OCI-LY7 (cell line): ENCODE measurements at regions not wholly inside any gene's neighbourhood (a gene's known extent, or its start where the extent isn't known, plus 50 kb on each side); places are given as distances from the start of the nearest gene placed in this dataset.
A peak's percentile ranks its signal among the peaks of the same experiment; 100 is the strongest.

ENCODE experiments used
- BruUV-seq: library from RNA; stranded (reverse); fragments of 400-500 nt; replicated peaks from 2 replicates; lab custom pipeline; 2021; lab: Mats Ljungman, UMichigan
- CTCF ChIA-PET: fragments of 300-600 bp; sonication (Branson Sonifier 250); formaldehyde crosslinking; loops from one replicate; lab custom pipeline; 2022; ENCODE audit warnings: antibody characterized with exemption; ENCODE audit not compliant: unreplicated experiment; lab: Charles Lee
- POLR2A ChIA-PET: fragments of 300-600 bp; sonication (Branson Sonifier 250); formaldehyde crosslinking; loops from one replicate; lab custom pipeline; 2022; ENCODE audit warnings: antibody characterized with exemption; lab: Charles Lee
- DNase-seq: peaks from one replicate; pipeline ENCODE4 v3.0.0-alpha.2; 2015; ENCODE audit warnings: low spot score
- H2AFZ ChIP-seq: fragments of 200-600 bp; sonication (generic), shearing (Covaris generic); 2 replicates; pipeline ENCODE4 v1.6.1; 2014; ENCODE audit warnings: mild to moderate bottlenecking, antibody characterized with exemption, low read length, moderate library complexity
- H3K27ac ChIP-seq: fragments of 200-600 bp; sonication (generic); 2 replicates; pipeline ENCODE4 v1.5.1; 2014; ENCODE audit warnings: mixed run types, low read depth, mild to moderate bottlenecking, moderate library complexity, low read length, inconsistent platforms; ENCODE audit not compliant: poor library complexity, severe bottlenecking
- H3K36me3 ChIP-seq: fragments of 200-600 bp; sonication (generic); 2 replicates; pipeline ENCODE4 v1.6.1; 2014; ENCODE audit warnings: mild to moderate bottlenecking, antibody characterized with exemption, low read length, moderate library complexity, mixed read lengths; ENCODE audit not compliant: insufficient read depth
- H3K4me1 ChIP-seq: fragments of 200-600 bp; sonication (generic); 2 replicates; pipeline ENCODE4 v1.5.1; 2014; ENCODE audit warnings: mild to moderate bottlenecking, low read length; ENCODE audit not compliant: insufficient read depth, poor library complexity, severe bottlenecking
- H3K4me2 ChIP-seq: fragments of 200-600 bp; sonication (generic); 2 replicates; pipeline ENCODE4 v1.6.1; 2014; ENCODE audit warnings: mild to moderate bottlenecking, low read length
- H3K4me3 ChIP-seq: fragments of 200-600 bp; sonication (generic); 2 replicates; pipeline ENCODE4 v1.5.1; 2014; ENCODE audit warnings: mild to moderate bottlenecking, low read depth, low read length; ENCODE audit not compliant: poor library complexity, severe bottlenecking
- H3K79me2 ChIP-seq: fragments of 200-600 bp; sonication (generic); 2 replicates; pipeline ENCODE4 v1.6.1; 2016; ENCODE audit warnings: low read depth, mild to moderate bottlenecking, low read length, moderate library complexity, mixed read lengths; ENCODE audit not compliant: insufficient read depth
- H3K9me2 ChIP-seq: fragments of 200-600 bp; sonication (generic); 2 replicates; pipeline ENCODE4 v1.6.1; 2016; ENCODE audit warnings: mild to moderate bottlenecking, low read length, mixed read lengths; ENCODE audit not compliant: insufficient read depth
- H3K9me3 ChIP-seq: fragments of 200-600 bp; sonication (generic); 2 replicates; pipeline ENCODE4 v1.6.1; 2014; ENCODE audit warnings: mild to moderate bottlenecking, mixed run types, low read length, mixed read lengths
- H4K20me1 ChIP-seq: fragments of 200-600 bp; sonication (generic); 2 replicates; pipeline ENCODE4 v1.6.1; 2014; ENCODE audit warnings: mild to moderate bottlenecking, antibody characterized with exemption, low read length, moderate library complexity, mixed read lengths; ENCODE audit not compliant: insufficient read depth
- CTCF ChIP-seq: fragments of 200-600 bp; sonication (generic); conservative IDR thresholded peaks from 2 replicates; pipeline ENCODE4 v1.5.1; 2014; ENCODE audit warnings: mild to moderate bottlenecking, antibody characterized with exemption, low read length, moderate library complexity, mixed read lengths
- EZH2phosphoT487 ChIP-seq: fragments of 200-600 bp; sonication (generic); IDR thresholded peaks from 2 replicates; pipeline ENCODE4 v1.6.1; 2018; ENCODE audit warnings: low read depth, borderline replicate concordance, mild to moderate bottlenecking, mixed run types, antibody characterized with exemption, low read length, moderate library complexity, mixed read lengths
- intact Hi-C: fragments of 100-400 bp; cut with micrococcal nuclease; formaldehyde crosslinking; loops from one replicate; pipeline ENCODE4 v1.10.0; 2022; ENCODE audit not compliant: unreplicated experiment

- ChIA-PET CTCF (no interaction called here), POLR2A (no interaction called here)
- DNase-seq = no peak
- Histone ChIP-seq H3K36me3 (no peaks in the 10 kb centered on the region), H3K4me1 (no peaks in the 10 kb centered on the region), H2AFZ (no peak overlapping the region), H3K79me2 (no peaks in the 10 kb centered on the region), H3K27ac (no peak overlapping the region), H4K20me1 (no peaks in the 10 kb centered on the region), H3K9me2 (no peaks in the 10 kb centered on the region; the same call in 1 of the 2 replicates), H3K4me3 (no peak overlapping the region), H3K4me2 (no peak overlapping the region), H3K9me3 (peaks cover 18% of the 10 kb centered on the region; the same call in 1 of the 2 replicates)
- BruUV-seq = no TSS peak
- TF ChIP-seq EZH2phosphoT487 (no peak), CTCF (no peak)
- intact Hi-C loops = no loop called here
Measured at GRCh38 chr3:31145062-31145461, 250.6 kb upstream of the GADL1 start.

GRCh38 chr3:31147550-31147949 is 253.1 kb upstream of the GADL1 start:
- intact Hi-C loops = no loop called here
- Histone ChIP-seq H2AFZ (no peak overlapping the region), H4K20me1 (no peaks in the 10 kb centered on the region), H3K79me2 (no peaks in the 10 kb centered on the region), H3K4me2 (no peak overlapping the region), H3K36me3 (no peaks in the 10 kb centered on the region), H3K9me3 (peaks cover 28% of the 10 kb centered on the region), H3K4me1 (no peaks in the 10 kb centered on the region), H3K4me3 (no peak overlapping the region), H3K9me2 (no peaks in the 10 kb centered on the region; the same call in 1 of the 2 replicates), H3K27ac (no peak overlapping the region)
- POLR2A ChIA-PET = no interaction called here
- DNase-seq = no peak
- no TSS peak for BruUV-seq
- CTCF ChIA-PET = no interaction called here
- TF ChIP-seq EZH2phosphoT487 = no peak
- no peak for TF ChIP-seq CTCF

- CTCF ChIA-PET = interaction anchor here (0.6 kb wide), 1 partner anchor 529 kb away, joined by 3 read pairs; no protein-coding TSS in a partner anchor
- intact Hi-C loops = no loop called here
- no peaks in the 10 kb centered on the region for H4K20me1 ChIP-seq
Measured at GRCh38 chr3:31157047-31157694, 262.7 kb upstream of the GADL1 start.

More at GRCh38 chr3:31157047-31157694, 262.7 kb upstream of the GADL1 start:
- Histone ChIP-seq H3K9me3 (no peaks in the 10 kb centered on the region), H3K9me2 (no peaks in the 10 kb centered on the region), H3K4me1 (peaks cover 5% of the 10 kb centered on the region), H2AFZ (peak overlapping the region; percentile 86), H3K27ac (no peak overlapping the region), H3K4me3 (no peak overlapping the region), H3K36me3 (no peaks in the 10 kb centered on the region), H3K79me2 (no peaks in the 10 kb centered on the region), H3K4me2 (peak overlapping the region; percentile 44)
- DNase-seq = peak; percentile 30
- no peak for TF ChIP-seq EZH2phosphoT487
- TF ChIP-seq CTCF = peak; percentile 72
- POLR2A ChIA-PET = interaction anchor here (2.0 to 2.1 kb wide), 2 partner anchors 11 to 28 kb away, joined by 5 to 9 read pairs; no protein-coding TSS in a partner anchor
- BruUV-seq = no TSS peak
